ENCODE measurements at regions not wholly inside any gene's neighbourhood (a gene's known extent, or its start where the extent isn't known, plus 50 kb on each side); places are given as distances from the start of the nearest gene placed in this dataset.

DNA sequence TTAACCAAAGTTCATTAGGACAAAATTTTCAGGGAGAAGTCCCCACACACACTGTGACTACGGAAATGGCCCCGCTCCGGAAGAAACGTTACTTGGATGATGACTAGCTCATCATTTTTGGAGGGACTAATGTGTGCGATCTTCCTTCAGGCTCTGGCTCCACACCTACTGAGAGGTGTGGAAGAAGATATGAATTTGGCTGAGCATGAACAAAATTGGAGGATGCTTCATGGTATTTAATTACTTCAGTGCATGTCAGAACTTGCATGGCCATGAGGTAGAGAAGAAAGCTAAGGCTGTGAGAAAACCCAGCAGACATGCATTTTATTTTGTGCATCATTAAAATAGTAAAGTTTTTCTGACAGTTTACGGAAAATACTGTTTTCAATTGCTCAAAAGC is 202.1 kb upstream of the TLE4 start:
- intact Hi-C loops (cut with DNase I; ENCODE audit: low total_unique reads): no loop called here
- H3K9me3 ChIP-seq: no peaks in the 10 kb centered on the region
- TF ChIP-seq POLR2A (IDR thresholded peaks at IDR 0.05) (no peak), POLR2AphosphoS5 (IDR thresholded peaks at IDR 0.05) (no peak)
- TF ChIP-seq, protein P1, sequence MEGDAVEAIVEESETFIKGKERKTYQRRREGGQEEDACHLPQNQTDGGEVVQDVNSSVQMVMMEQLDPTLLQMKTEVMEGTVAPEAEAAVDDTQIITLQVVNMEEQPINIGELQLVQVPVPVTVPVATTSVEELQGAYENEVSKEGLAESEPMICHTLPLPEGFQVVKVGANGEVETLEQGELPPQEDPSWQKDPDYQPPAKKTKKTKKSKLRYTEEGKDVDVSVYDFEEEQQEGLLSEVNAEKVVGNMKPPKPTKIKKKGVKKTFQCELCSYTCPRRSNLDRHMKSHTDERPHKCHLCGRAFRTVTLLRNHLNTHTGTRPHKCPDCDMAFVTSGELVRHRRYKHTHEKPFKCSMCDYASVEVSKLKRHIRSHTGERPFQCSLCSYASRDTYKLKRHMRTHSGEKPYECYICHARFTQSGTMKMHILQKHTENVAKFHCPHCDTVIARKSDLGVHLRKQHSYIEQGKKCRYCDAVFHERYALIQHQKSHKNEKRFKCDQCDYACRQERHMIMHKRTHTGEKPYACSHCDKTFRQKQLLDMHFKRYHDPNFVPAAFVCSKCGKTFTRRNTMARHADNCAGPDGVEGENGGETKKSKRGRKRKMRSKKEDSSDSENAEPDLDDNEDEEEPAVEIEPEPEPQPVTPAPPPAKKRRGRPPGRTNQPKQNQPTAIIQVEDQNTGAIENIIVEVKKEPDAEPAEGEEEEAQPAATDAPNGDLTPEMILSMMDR (IDR thresholded peaks at IDR 0.05): no peak
- no peak overlapping the region for H3K4me3 ChIP-seq
- no peaks in the 10 kb centered on the region for H3K27me3 ChIP-seq
- H3K4me1 ChIP-seq: no peaks in the 10 kb centered on the region
- no peak overlapping the region for H3K27ac ChIP-seq
- H3K36me3 ChIP-seq: no peaks in the 10 kb centered on the region
- DNase-seq (ENCODE audit: low spot score in 2 of 2): no peak

DNA sequence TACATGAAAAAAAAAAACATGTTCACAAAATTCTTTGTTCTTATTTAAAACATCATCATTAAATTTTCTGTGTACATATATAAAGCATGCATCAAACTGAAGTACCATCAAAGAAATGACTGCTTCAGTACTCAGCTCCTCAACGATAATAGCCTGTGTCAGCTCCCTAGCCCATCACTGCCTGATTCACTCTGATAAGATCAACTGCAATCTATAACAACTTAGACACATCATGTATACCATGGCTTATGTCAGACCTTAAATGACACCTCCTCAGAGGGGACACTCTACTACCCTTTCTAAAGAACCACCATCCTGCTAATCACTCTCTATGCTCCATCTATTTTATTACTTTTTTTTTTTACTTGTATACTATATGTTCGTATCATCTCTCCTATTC is 200.5 kb upstream of the TLE4 start:
- intact Hi-C loops (cut with DNase I; ENCODE audit: low total_unique reads): no loop called here
- Histone ChIP-seq H3K27me3 (no peaks in the 10 kb centered on the region), H3K4me3 (no peak overlapping the region), H3K36me3 (no peaks in the 10 kb centered on the region), H3K9me3 (no peaks in the 10 kb centered on the region), H3K4me1 (no peaks in the 10 kb centered on the region), H3K27ac (no peak overlapping the region)
- DNase-seq (ENCODE audit: low spot score in 2 of 2): no peak
- TF ChIP-seq POLR2AphosphoS5 (IDR thresholded peaks at IDR 0.05) (no peak), POLR2A (IDR thresholded peaks at IDR 0.05) (no peak)
- TF ChIP-seq, protein P1 (IDR thresholded peaks at IDR 0.05): no peak

DNA sequence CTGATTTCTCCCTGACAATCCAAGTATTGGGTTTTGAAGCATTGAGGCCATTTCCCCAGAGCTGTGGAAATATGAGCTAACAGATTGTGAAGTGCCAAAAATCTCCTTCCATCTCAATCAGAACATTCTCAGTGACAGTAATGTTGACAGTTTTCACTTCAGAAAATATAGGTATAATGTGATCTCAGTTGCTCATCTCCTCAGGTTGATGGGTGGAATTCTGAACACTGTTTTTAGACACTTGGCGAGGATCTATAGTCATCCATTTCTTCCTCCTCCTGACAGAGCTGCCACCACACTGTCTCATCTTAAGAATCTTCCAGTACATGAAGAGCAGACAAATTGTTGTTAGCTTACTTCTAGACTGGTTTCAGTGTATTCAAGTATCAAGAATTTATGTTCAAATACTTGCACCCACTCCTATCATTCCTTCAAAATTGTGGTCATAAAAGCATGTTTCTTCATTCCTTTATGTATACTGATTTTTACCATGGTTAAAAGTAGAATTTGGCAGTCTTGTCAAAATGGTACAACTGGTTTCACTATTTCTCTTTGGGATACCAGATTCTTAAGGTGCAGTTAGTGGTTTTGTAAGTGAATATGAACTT is 199.7 kb upstream of the TLE4 start:
- no peak overlapping the region for H3K27ac ChIP-seq
- intact Hi-C loops (cut with DNase I; ENCODE audit: low total_unique reads): no loop called here
- H3K36me3 ChIP-seq: no peaks in the 10 kb centered on the region
- no peaks in the 10 kb centered on the region for H3K4me1 ChIP-seq
- TF ChIP-seq, protein P1 (IDR thresholded peaks at IDR 0.05): no peak
- TF ChIP-seq POLR2A (IDR thresholded peaks at IDR 0.05) (no peak), POLR2AphosphoS5 (IDR thresholded peaks at IDR 0.05) (no peak)
- H3K9me3 ChIP-seq: no peaks in the 10 kb centered on the region
- DNase-seq (ENCODE audit: low spot score in 2 of 2): no peak
- no peaks in the 10 kb centered on the region for H3K27me3 ChIP-seq
- no peak overlapping the region for H3K4me3 ChIP-seq

DNA sequence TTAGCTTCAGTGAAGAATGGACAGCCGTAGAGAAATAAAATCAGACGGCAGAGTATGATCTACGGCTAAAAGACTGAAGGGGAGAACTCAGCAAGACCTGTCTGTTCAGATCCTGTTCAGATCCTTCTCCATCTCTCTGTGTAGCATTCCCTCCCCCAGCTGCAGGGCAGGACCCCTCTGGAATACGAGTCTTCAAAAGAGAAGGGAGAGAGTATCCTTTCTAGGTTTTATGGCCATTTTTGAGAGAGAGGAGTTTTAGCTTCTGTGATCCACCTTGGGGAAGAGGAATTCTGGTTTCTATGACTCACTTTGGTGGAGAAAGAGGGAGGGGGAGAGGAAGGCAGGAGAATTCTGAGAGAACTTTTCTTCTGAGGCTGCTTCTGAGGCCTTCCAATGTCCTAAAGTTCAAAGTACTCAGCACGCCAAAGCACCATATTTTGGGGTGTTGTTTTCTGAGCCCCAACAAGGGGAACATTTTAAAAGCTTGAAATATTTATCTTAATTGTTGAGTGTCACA is 194.4 kb upstream of the TLE4 start:
- DNase-seq (ENCODE audit: low spot score in 2 of 2): no peak
- Histone ChIP-seq H3K27ac (no peak overlapping the region), H3K9me3 (peaks cover 0 to 8% of the 10 kb centered on the region in 2 donors), H3K27me3 (no peaks in the 10 kb centered on the region), H3K36me3 (no peaks in the 10 kb centered on the region), H3K4me3 (no peak overlapping the region), H3K4me1 (no peaks in the 10 kb centered on the region)
- TF ChIP-seq, protein P1 (IDR thresholded peaks at IDR 0.05): no peak
- TF ChIP-seq POLR2A (IDR thresholded peaks at IDR 0.05) (no peak), POLR2AphosphoS5 (IDR thresholded peaks at IDR 0.05) (no peak)
- intact Hi-C loops (cut with DNase I; ENCODE audit: low total_unique reads): no loop called here

DNA sequence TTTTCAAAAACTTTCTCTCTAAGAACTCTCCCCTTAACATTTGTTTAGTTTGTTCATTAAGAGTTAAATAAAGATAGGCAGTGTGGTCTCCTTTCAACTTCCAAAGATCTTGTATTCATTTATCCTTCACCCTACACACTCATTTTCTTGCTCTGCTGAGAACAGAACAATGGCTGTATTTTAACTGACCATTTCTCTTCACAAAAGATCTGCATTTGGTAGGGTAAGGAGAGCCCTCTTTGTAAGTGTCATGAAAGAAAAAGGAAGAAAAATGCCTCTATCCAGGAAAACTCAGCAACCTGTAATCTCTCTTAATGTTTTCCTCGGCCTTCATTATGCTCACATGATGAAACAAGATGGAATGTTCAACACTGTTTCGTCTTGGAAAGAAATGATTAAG is 193.7 kb upstream of the TLE4 start:
- DNase-seq (ENCODE audit: low spot score in 2 of 2): no peak
- Histone ChIP-seq H3K27me3 (no peaks in the 10 kb centered on the region), H3K27ac (no peak overlapping the region), H3K4me3 (no peak overlapping the region), H3K36me3 (no peaks in the 10 kb centered on the region), H3K9me3 (peaks cover 0 to 8% of the 10 kb centered on the region in 2 donors), H3K4me1 (no peaks in the 10 kb centered on the region)
- TF ChIP-seq POLR2AphosphoS5 (IDR thresholded peaks at IDR 0.05) (no peak), POLR2A (IDR thresholded peaks at IDR 0.05) (no peak)
- intact Hi-C loops (cut with DNase I; ENCODE audit: low total_unique reads): no loop called here

All from breast epithelium (tissue), 4 donors.